Memory B cell (primary cell): ENCODE measurements at regions not wholly inside any gene's neighbourhood (a gene's known extent, or its start where the extent isn't known, plus 50 kb on each side); places are given as distances from the start of the nearest gene placed in this dataset.

ENCODE experiments used
- ATAC-seq: fragments of 150-1000 bp; cut with Tn5 transposase; 2 replicates; pipeline ENCODE4 v1.10.0; 2021; ENCODE audit warnings: low read depth, mild to moderate bottlenecking, moderate library complexity
- DNase-seq, 2 donors: peaks; one replicate each; pipeline ENCODE4 v3.0.0; 2022; ENCODE audit warnings: low spot score in 2 of 2
- H3K27ac Mint-ChIP-seq: one replicate; pipeline ENCODE4 v1.8.0; 2022; ENCODE audit warnings: mild to moderate bottlenecking, moderate library complexity, mixed read lengths
- H3K27me3 Mint-ChIP-seq: one replicate; pipeline ENCODE4 v1.8.0; 2022; ENCODE audit warnings: mixed read lengths
- H3K36me3 Mint-ChIP-seq: one replicate; pipeline ENCODE4 v1.8.0; 2022; ENCODE audit warnings: mild to moderate bottlenecking, mixed read lengths
- H3K4me1 Mint-ChIP-seq: one replicate; pipeline ENCODE4 v1.8.0; 2022; ENCODE audit warnings: mixed read lengths
- H3K4me3 Mint-ChIP-seq: one replicate; pipeline ENCODE4 v1.8.0; 2022; ENCODE audit warnings: mild to moderate bottlenecking, moderate library complexity, mixed read lengths
- H3K9me3 Mint-ChIP-seq: one replicate; pipeline ENCODE4 v1.8.0; 2022; ENCODE audit warnings: mixed read lengths

- Mint-ChIP-seq H3K9me3 (no peaks in the 10 kb centered on the region), H3K4me3 (no peak overlapping the region), H3K27ac (no peak overlapping the region), H3K36me3 (no peaks in the 10 kb centered on the region), H3K4me1 (no peaks in the 10 kb centered on the region), H3K27me3 (peaks cover 7% of the 10 kb centered on the region)
- ATAC-seq (no peak), DNase-seq (no peak)
Measured at GRCh38 chr18:45304558-45304957, 310.7 kb upstream of the SLC14A2 start.

GRCh38 chr18:45312555-45313126 lies 302.6 kb upstream of the SLC14A2 start:
- Mint-ChIP-seq H3K27ac (no peak overlapping the region), H3K4me3 (no peak overlapping the region), H3K4me1 (no peaks in the 10 kb centered on the region), H3K27me3 (peaks cover 3% of the 10 kb centered on the region), H3K9me3 (no peaks in the 10 kb centered on the region), H3K36me3 (no peaks in the 10 kb centered on the region)
- ATAC-seq: no peak
- DNase-seq: no peak

GRCh38 chr18:45316127-45316526 lies 299.1 kb upstream of the SLC14A2 start:
- H3K4me3 Mint-ChIP-seq: no peak overlapping the region
- no peak overlapping the region for H3K27ac Mint-ChIP-seq
- H3K9me3 Mint-ChIP-seq: no peaks in the 10 kb centered on the region
- DNase-seq (no peak), ATAC-seq (no peak)
- H3K27me3 Mint-ChIP-seq: peaks cover 5% of the 10 kb centered on the region
- H3K4me1 Mint-ChIP-seq: no peaks in the 10 kb centered on the region
- H3K36me3 Mint-ChIP-seq: no peaks in the 10 kb centered on the region

DNA sequence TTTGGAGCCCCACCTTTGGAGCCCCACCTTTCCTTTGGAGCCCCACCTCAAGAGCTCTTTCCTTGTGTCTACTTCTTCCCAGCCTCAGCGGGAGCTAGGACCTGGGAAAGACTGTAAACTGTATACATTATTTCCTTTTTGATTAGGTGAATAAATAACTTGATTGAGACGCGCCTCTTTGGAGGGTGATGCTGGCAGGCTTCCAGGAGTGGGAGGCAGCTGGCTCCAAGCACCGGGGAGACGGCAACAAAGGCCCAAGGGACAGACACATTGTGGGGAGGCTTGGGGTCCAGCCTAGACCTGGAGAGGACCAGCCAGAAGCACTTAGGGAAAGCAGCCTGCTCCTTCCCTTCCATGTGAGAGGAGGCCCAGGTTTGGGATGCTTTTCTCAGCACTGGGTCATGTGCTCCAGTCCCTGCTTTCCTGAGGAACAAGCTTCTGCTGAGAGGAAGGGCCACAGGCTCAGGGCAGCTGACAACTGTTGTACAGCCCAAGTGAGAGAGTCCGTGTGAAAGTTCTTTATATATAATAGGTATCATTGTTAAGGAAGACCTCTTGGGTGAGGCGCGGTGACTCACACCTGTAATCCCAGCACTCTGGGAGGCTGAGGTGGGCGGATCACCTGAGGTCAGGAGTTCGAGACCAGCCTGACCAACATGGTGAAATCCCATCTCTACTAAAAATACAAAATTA lies 297.2 kb upstream of the SLC14A2 start:
- no peak for DNase-seq
- H3K27ac Mint-ChIP-seq: no peak overlapping the region
- H3K9me3 Mint-ChIP-seq: no peaks in the 10 kb centered on the region
- no peak overlapping the region for H3K4me3 Mint-ChIP-seq
- no peak for ATAC-seq
- H3K27me3 Mint-ChIP-seq: peaks cover 5% of the 10 kb centered on the region
- H3K36me3 Mint-ChIP-seq: no peaks in the 10 kb centered on the region
- H3K4me1 Mint-ChIP-seq: no peaks in the 10 kb centered on the region

- no peaks in the 10 kb centered on the region for H3K36me3 Mint-ChIP-seq
Measured at GRCh38 chr18:45320724-45321123, 294.6 kb upstream of the SLC14A2 start.

DNA sequence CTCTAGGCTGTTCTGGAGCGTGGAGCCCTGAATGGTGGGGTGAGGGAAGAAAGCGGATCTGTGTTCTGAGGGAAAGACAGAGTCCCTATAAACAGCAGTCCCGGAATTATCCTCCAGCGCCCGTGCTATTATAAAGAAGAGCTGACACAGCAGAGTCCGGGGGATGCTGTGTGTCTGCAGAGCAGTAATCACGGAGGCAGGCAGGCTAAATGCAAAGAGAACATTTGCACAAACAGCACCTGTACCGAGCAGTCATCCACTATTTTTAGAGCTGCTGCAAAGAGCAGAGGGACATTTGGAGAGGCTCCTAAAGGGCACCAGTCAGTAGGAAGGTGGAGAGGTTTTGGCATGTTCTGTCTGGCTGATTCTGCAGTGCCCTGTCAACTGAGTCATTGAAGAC lies 293.8 kb upstream of the SLC14A2 start:
- ATAC-seq (no peak), DNase-seq (no peak)
- H3K36me3 Mint-ChIP-seq: no peaks in the 10 kb centered on the region

More at GRCh38 chr18:45320724-45321123, 294.6 kb upstream of the SLC14A2 start:
- ATAC-seq: no peak
- Mint-ChIP-seq H3K9me3 (no peaks in the 10 kb centered on the region), H3K27me3 (peaks cover 5% of the 10 kb centered on the region), H3K4me1 (no peaks in the 10 kb centered on the region), H3K4me3 (no peak overlapping the region), H3K27ac (no peak overlapping the region)
- no peak for DNase-seq

GRCh38 chr18:45322343-45322742 lies 292.9 kb upstream of the SLC14A2 start:
- H3K4me1 Mint-ChIP-seq: no peaks in the 10 kb centered on the region
- no peaks in the 10 kb centered on the region for H3K9me3 Mint-ChIP-seq

More for the DNA sequence above, 293.8 kb upstream of the SLC14A2 start:
- no peaks in the 10 kb centered on the region for H3K9me3 Mint-ChIP-seq
- H3K4me1 Mint-ChIP-seq: no peaks in the 10 kb centered on the region
- H3K4me3 Mint-ChIP-seq: no peak overlapping the region
- H3K27ac Mint-ChIP-seq: no peak overlapping the region
- peaks cover 5% of the 10 kb centered on the region for H3K27me3 Mint-ChIP-seq

DNA sequence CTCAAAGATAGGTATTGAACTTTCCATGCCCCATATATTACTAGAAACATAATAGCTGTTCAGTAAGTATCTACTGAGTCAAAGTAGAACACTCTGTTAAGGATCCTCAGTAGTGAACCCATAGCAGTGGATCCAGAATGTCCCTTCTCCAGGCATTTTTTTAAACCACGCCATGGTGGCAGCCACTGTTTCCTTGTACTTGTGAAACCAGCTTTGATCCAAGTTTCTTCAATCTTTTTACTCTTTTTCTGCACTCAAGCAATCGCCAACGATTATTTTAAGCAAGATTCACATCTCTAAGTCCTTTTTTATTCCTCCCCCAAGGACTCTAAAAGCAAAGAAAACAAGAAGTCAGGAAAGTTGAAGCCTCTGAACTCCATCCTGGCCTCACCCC lies 291.2 kb upstream of the SLC14A2 start:
- H3K9me3 Mint-ChIP-seq: no peaks in the 10 kb centered on the region
- no peaks in the 10 kb centered on the region for H3K4me1 Mint-ChIP-seq

More at GRCh38 chr18:45322343-45322742, 292.9 kb upstream of the SLC14A2 start:
- no peak overlapping the region for H3K4me3 Mint-ChIP-seq
- ATAC-seq (no peak), DNase-seq (no peak)
- no peaks in the 10 kb centered on the region for H3K36me3 Mint-ChIP-seq
- no peak overlapping the region for H3K27ac Mint-ChIP-seq
- H3K27me3 Mint-ChIP-seq: peaks cover 6% of the 10 kb centered on the region

DNA sequence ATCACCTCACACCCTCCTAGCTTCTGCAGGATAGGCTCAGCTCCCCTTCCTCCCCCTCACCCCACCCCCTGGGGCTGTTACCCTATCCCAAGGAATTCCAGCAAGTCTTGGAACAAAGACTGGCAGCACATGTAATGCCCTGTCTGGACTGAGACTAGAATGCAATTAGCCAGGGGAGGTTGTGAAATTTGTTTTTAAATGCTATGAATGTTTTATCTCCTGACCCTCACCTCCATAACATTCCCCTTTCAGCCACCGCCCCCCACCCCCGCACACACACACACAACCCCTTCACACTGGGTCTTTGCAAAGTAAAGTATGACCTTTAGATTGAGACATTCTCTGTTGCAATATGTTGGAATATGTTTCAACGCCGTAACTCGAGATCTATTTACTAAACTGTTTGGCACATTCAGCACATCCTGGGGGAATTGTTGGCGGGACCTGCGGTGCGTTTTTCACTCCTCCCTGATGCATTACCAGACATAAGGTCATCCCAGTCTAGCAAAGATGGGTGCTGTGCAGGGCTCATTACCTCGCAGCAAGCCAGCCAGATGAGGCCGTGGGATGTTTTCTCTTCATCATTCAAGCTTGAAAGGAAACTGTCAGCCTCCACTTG lies 290.7 kb upstream of the SLC14A2 start:
- Mint-ChIP-seq H3K9me3 (no peaks in the 10 kb centered on the region), H3K4me1 (no peaks in the 10 kb centered on the region), H3K36me3 (no peaks in the 10 kb centered on the region), H3K4me3 (no peak overlapping the region), H3K27ac (no peak overlapping the region), H3K27me3 (peaks cover 7% of the 10 kb centered on the region)
- ATAC-seq: no peak
- DNase-seq: no peak

More for the DNA sequence above, 291.2 kb upstream of the SLC14A2 start:
- peaks cover 9% of the 10 kb centered on the region for H3K27me3 Mint-ChIP-seq
- H3K27ac Mint-ChIP-seq: no peak overlapping the region
- ATAC-seq (no peak), DNase-seq (no peak)
- H3K4me3 Mint-ChIP-seq: no peak overlapping the region
- no peaks in the 10 kb centered on the region for H3K36me3 Mint-ChIP-seq

DNA sequence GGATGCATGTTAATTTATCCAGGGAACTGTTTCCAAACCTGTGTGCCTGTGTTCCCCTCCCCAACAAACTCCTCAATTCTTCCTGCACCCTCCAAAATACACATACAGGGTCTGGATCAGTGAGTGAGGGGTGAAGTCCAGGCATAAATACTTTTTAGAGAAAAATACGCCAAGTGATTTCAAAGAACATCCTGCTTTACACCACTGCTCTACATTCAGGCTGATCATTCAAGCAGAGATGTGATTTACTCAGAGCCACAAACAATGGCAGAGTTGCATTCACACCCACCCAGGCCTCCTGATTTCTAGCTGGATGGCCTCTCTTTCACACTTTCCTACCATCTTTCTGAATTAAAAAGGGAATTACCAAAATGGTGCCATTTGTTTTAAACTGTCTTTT lies 289.5 kb upstream of the SLC14A2 start:
- no peaks in the 10 kb centered on the region for H3K9me3 Mint-ChIP-seq
- H3K4me3 Mint-ChIP-seq: no peak overlapping the region
- H3K36me3 Mint-ChIP-seq: no peaks in the 10 kb centered on the region
- no peaks in the 10 kb centered on the region for H3K4me1 Mint-ChIP-seq
- H3K27ac Mint-ChIP-seq: no peak overlapping the region
- DNase-seq (no peak), ATAC-seq (no peak)
- peaks cover 8% of the 10 kb centered on the region for H3K27me3 Mint-ChIP-seq

- H3K9me3 Mint-ChIP-seq: no peaks in the 10 kb centered on the region
- H3K4me3 Mint-ChIP-seq: no peak overlapping the region
- H3K27me3 Mint-ChIP-seq: peaks cover 8% of the 10 kb centered on the region
- H3K27ac Mint-ChIP-seq: no peak overlapping the region
- no peaks in the 10 kb centered on the region for H3K4me1 Mint-ChIP-seq
- DNase-seq (no peak), ATAC-seq (no peak)
- no peaks in the 10 kb centered on the region for H3K36me3 Mint-ChIP-seq
Measured at GRCh38 chr18:45326505-45326904, 288.8 kb upstream of the SLC14A2 start.

DNA sequence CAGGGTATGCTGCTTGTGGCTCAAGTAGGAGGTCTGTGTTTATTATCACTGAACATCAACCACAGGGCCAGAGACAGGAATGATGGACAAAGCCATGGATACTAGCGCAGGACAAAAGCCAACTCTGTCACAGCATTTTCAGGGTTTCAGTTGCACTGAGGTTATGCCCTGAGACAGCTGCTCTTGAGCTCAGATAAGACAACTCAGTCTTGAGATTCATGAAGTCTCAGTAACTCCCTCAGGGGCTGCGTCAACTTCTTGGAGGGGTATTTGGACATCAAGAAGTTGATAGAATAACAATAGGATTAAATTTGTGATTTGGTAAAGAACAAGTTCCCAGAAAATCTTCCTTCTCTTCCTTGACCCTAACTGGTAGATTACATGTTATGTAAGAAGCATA lies 287.0 kb upstream of the SLC14A2 start:
- H3K36me3 Mint-ChIP-seq: no peaks in the 10 kb centered on the region
- H3K4me1 Mint-ChIP-seq: no peaks in the 10 kb centered on the region
- H3K4me3 Mint-ChIP-seq: no peak overlapping the region
- no peaks in the 10 kb centered on the region for H3K9me3 Mint-ChIP-seq
- DNase-seq: no peak
- ATAC-seq: no peak
- H3K27ac Mint-ChIP-seq: no peak overlapping the region
- H3K27me3 Mint-ChIP-seq: peaks cover 9% of the 10 kb centered on the region

DNA sequence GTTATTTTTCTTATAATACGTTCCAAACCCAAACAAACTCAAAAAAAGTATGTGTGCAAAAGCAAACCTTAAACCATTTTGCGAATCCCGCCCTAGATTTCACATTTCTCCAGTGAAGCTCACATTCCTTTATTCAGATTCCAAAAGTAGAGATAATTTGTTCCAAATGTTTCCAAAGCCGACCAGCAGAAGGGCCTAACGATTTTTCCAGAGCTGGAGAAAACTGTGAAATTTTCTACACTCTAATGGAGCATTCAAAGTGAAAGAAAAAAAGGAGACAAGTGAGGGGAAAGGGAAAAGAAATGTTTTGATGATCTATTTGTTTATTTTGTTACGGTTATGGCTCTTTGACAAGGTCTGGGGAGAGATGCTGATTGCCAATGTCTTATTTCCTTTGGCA lies 286.5 kb upstream of the SLC14A2 start:
- H3K27ac Mint-ChIP-seq: no peak overlapping the region
- peaks cover 9% of the 10 kb centered on the region for H3K27me3 Mint-ChIP-seq
- no peak overlapping the region for H3K4me3 Mint-ChIP-seq
- H3K36me3 Mint-ChIP-seq: no peaks in the 10 kb centered on the region
- no peaks in the 10 kb centered on the region for H3K9me3 Mint-ChIP-seq
- DNase-seq: no peak
- no peaks in the 10 kb centered on the region for H3K4me1 Mint-ChIP-seq
- no peak for ATAC-seq

- H3K27me3 Mint-ChIP-seq: peaks cover 9% of the 10 kb centered on the region
- H3K36me3 Mint-ChIP-seq: no peaks in the 10 kb centered on the region
- no peaks in the 10 kb centered on the region for H3K9me3 Mint-ChIP-seq
- H3K27ac Mint-ChIP-seq: no peak overlapping the region
- ATAC-seq (no peak), DNase-seq (no peak)
- H3K4me3 Mint-ChIP-seq: no peak overlapping the region
- H3K4me1 Mint-ChIP-seq: no peaks in the 10 kb centered on the region
Measured at GRCh38 chr18:45329316-45329715, 286.0 kb upstream of the SLC14A2 start.
